Ishikawa (cell line): ENCODE measurements at regions not wholly inside any gene's neighbourhood (a gene's known extent, or its start where the extent isn't known, plus 50 kb on each side); places are given as distances from the start of the nearest gene placed in this dataset.

Source experiments
- CREB1 ChIP-seq: IDR thresholded peaks from 2 replicates; pipeline ENCODE4 v1.6.1; 2012; ENCODE audit warnings: low read depth
- EP300 ChIP-seq: IDR thresholded peaks from 2 replicates; pipeline ENCODE4 v1.6.1; 2012; ENCODE audit warnings: borderline replicate concordance
- MAX ChIP-seq: IDR thresholded peaks from 2 replicates; pipeline ENCODE4 v1.6.1; 2012
- NFIC ChIP-seq: IDR thresholded peaks from 2 replicates; pipeline ENCODE4 v1.6.1; 2012
- TEAD4 ChIP-seq: IDR thresholded peaks from 2 replicates; pipeline ENCODE4 v1.6.1; 2012

- no peak for TF ChIP-seq CREB1
- TF ChIP-seq EP300: no peak
- no peak for TF ChIP-seq TEAD4
- no peak for TF ChIP-seq NFIC
- no peak for TF ChIP-seq MAX
These were observed 331.4 kb upstream of the CCDC54 start for GRCh38 chr3:107045791-107046190.
